Ascending aorta (tissue), 2 donors: ENCODE measurements at regions not wholly inside any gene's neighbourhood (a gene's known extent, or its start where the extent isn't known, plus 50 kb on each side); places are given as distances from the start of the nearest gene placed in this dataset.
"Not testable (repeated sequence)": the region's sequence is repeated elsewhere in the genome, so short reads cannot be mapped to it uniquely, and the experiment has no call there.

Experiments used
- DNase-seq, 2 donors: peaks; one replicate each; pipeline ENCODE4 v3.0.0-alpha.2; 2019; ENCODE audit warnings: low spot score in 2 of 2
- H3K27ac ChIP-seq, 2 donors: fragments of 200-600 bp; sonication (generic); one replicate each; pipeline ENCODE4 v1.5.1; 2016 to 2017; ENCODE audit warnings: mild to moderate bottlenecking in 1 of 2
- H3K27me3 ChIP-seq: fragments of 200-600 bp; sonication (generic); one replicate; pipeline ENCODE4 v1.5.1; 2017
- H3K36me3 ChIP-seq, 2 donors: fragments of 200-600 bp; sonication (generic); one replicate each; pipeline ENCODE4 v1.5.1; 2016
- H3K4me1 ChIP-seq, 2 donors: fragments of 200-600 bp; sonication (generic); one replicate each; pipeline ENCODE4 v1.5.1; 2016 to 2017; ENCODE audit warnings: mild to moderate bottlenecking in 1 of 2
- H3K4me3 ChIP-seq, 2 donors: fragments of 200-600 bp; sonication (generic); one replicate each; pipeline ENCODE4 v1.5.1; 2016 to 2017; ENCODE audit warnings: mild to moderate bottlenecking in 1 of 2
- H3K9me3 ChIP-seq, 2 donors: fragments of 200-600 bp; sonication (generic); one replicate each; pipeline ENCODE4 v1.5.1; 2016
- CTCF ChIP-seq, 3 experiments: fragments of 200-600 bp in 2 of 3; fragments of 450-650 bp in 1 of 3; sonication (generic) in 2 of 3; IDR thresholded peaks; one replicate each; pipeline ENCODE4 v1.5.1; 2016 to 2019; ENCODE audit warnings: antibody characterized with exemption in 3 of 3, mild to moderate bottlenecking in 1 of 3, moderate library complexity in 1 of 3
- intact Hi-C: fragments of 100-400 bp; cut with DNase I; formaldehyde crosslinking; loops from one replicate; pipeline ENCODE4 v1.15.1; 2023

DNA sequence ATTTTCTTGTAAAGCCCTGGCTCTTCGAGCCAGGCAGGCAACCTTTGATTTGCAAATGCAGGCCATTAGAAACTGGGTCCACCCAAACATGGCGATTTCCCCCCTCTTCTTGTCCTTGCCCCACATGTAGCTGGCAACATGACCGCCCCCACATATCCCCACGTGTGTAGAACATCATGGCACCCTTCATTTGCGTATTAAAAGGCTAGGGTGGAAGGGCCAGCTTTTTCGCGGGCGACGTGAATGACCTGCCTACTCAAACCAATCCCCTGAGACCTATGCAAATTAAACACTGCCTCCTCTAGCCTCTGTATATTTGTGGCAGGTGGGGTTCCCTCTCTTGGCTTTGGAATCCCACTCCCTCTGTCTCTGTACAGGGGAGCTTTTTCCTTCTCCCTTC is 107.0 kb upstream of the CLINT1 start:
- no peak for DNase-seq
- intact Hi-C loops, result no loop called here
- H3K4me3 ChIP-seq, result no peak overlapping the region
- H3K36me3 ChIP-seq, result no peaks in the 10 kb centered on the region
- H3K27me3 ChIP-seq, result no peaks in the 10 kb centered on the region
- H3K9me3 ChIP-seq, result no peaks in the 10 kb centered on the region
- TF ChIP-seq CTCF (IDR thresholded peaks at IDR 0.05), result no peak
- no peaks in the 10 kb centered on the region for H3K4me1 ChIP-seq
- H3K27ac ChIP-seq, result no peak overlapping the region

GRCh38 chr5:157965040-157965678 is 106.2 kb upstream of the CLINT1 start:
- no peaks in the 10 kb centered on the region for H3K4me1 ChIP-seq
- H3K27me3 ChIP-seq, result no peaks in the 10 kb centered on the region
- no peak for DNase-seq
- no peaks in the 10 kb centered on the region for H3K36me3 ChIP-seq
- intact Hi-C loops, result no loop called here
- no peaks in the 10 kb centered on the region for H3K9me3 ChIP-seq
- TF ChIP-seq CTCF (IDR thresholded peaks at IDR 0.05), result no peak
- no peak overlapping the region for H3K27ac ChIP-seq
- H3K4me3 ChIP-seq, result no peak overlapping the region

GRCh38 chr5:157963761-157964160 is 104.8 kb upstream of the CLINT1 start:
- no peak for DNase-seq
- intact Hi-C loops, result no loop called here
- no peak for TF ChIP-seq CTCF (IDR thresholded peaks at IDR 0.05)
- Histone ChIP-seq H3K4me3 (no peak overlapping the region), H3K27me3 (no peaks in the 10 kb centered on the region), H3K27ac (no peak overlapping the region), H3K4me1 (no peaks in the 10 kb centered on the region), H3K36me3 (no peaks in the 10 kb centered on the region), H3K9me3 (no peaks in the 10 kb centered on the region)

DNA sequence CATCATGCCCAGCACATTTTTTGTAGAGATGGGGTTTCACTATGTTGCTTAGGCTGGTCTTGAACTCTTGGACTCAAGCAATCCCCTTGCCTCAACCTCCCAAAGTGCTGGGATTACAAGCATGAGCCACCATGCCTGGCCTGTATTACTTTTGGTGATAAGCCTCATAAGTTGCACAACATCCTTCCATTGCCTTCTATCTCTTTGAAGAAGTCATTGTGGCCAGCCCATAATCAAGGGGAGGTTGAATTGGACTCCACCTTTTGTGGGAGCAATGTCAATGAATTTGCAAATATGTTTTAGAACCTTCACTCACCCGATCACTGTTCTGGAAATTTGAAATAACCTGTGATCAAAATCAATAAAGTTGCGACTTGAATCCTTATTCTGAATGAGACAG is 104.3 kb upstream of the CLINT1 start:
- Histone ChIP-seq H3K9me3 (no peaks in the 10 kb centered on the region), H3K27ac (no peak overlapping the region), H3K36me3 (no peaks in the 10 kb centered on the region), H3K27me3 (no peaks in the 10 kb centered on the region), H3K4me3 (no peak overlapping the region), H3K4me1 (no peaks in the 10 kb centered on the region)
- TF ChIP-seq CTCF (IDR thresholded peaks at IDR 0.05), result no peak
- no peak for DNase-seq
- intact Hi-C loops, result no loop called here

- H3K4me3 ChIP-seq, H3K4me1 ChIP-seq, intact Hi-C loops, DNase-seq, H3K9me3 ChIP-seq, H3K27me3 ChIP-seq, H3K36me3 ChIP-seq, H3K27ac ChIP-seq: not testable (repeated sequence)
Measured at GRCh38 chr5:157962686-157963085, 103.7 kb upstream of the CLINT1 start.

- intact Hi-C loops, result no loop called here
- no peak overlapping the region for H3K27ac ChIP-seq
Measured at GRCh38 chr5:157961896-157962590, 103.1 kb upstream of the CLINT1 start.

More at GRCh38 chr5:157961896-157962590, 103.1 kb upstream of the CLINT1 start:
- no peak for DNase-seq
- Histone ChIP-seq H3K4me1 (no peaks in the 10 kb centered on the region), H3K4me3 (no peak overlapping the region), H3K36me3 (no peaks in the 10 kb centered on the region), H3K9me3 (no peaks in the 10 kb centered on the region), H3K27me3 (no peaks in the 10 kb centered on the region)
- no peak for TF ChIP-seq CTCF (IDR thresholded peaks at IDR 0.05)
